ENCODE measurements at regions not wholly inside any gene's neighbourhood (a gene's known extent, or its start where the extent isn't known, plus 50 kb on each side); places are given as distances from the start of the nearest gene placed in this dataset.

- Histone ChIP-seq H3K27me3 (ENCODE audit: insufficient read depth, low read length) (no peaks in the 10 kb centered on the region), H3K9me3 (ENCODE audit: control insufficient read depth, low read depth, low read length) (no peaks in the 10 kb centered on the region), H2BK5ac (ENCODE audit: insufficient read length, low read length) (no peak overlapping the region), H3K79me1 (ENCODE audit: insufficient read depth, low read depth, low read length, poor library complexity, severe bottlenecking) (no peaks in the 10 kb centered on the region), H2BK15ac (ENCODE audit: low read depth, low read length) (no peak overlapping the region), H3K79me2 (ENCODE audit: insufficient read depth, low read length) (no peaks in the 10 kb centered on the region), H3K14ac (ENCODE audit: insufficient read depth, low read length) (no peak overlapping the region), H3K4me1 (ENCODE audit: insufficient read depth, low read length) (no peaks in the 10 kb centered on the region), H2BK12ac (ENCODE audit: insufficient read length, low read depth, low read length) (no peak overlapping the region), H4K91ac (ENCODE audit: insufficient read length, low read depth, low read length) (no peak overlapping the region), H3K9ac (ENCODE audit: extremely low read depth, insufficient read length, low read length) (no peak overlapping the region), H2BK20ac (ENCODE audit: low read depth, low read length, poor library complexity, severe bottlenecking) (no peak overlapping the region), H3K18ac (ENCODE audit: insufficient read length, low read depth, low read length) (no peak overlapping the region), H3T11ph (ENCODE audit: low read length) (no peak overlapping the region), H3K23me2 (ENCODE audit: insufficient read length, low read depth, low read length, poor library complexity, severe bottlenecking) (no peaks in the 10 kb centered on the region), H3K56ac (ENCODE audit: insufficient read length, low read depth, low read length) (no peak overlapping the region), H4K8ac (replicated peaks; ENCODE audit: insufficient read length, low read depth, low read length) (no peak overlapping the region), H2BK120ac (ENCODE audit: low read depth, low read length, poor library complexity, severe bottlenecking) (no peak overlapping the region), H2AFZ (ENCODE audit: low read length) (no peak overlapping the region), H3K27ac (ENCODE audit: insufficient read length, low read depth, low read length) (no peak overlapping the region), H3K4ac (ENCODE audit: low read depth, low read length) (no peak overlapping the region), H4K20me1 (ENCODE audit: control insufficient read depth, insufficient read depth, insufficient read length) (no peaks in the 10 kb centered on the region), H3K23ac (ENCODE audit: insufficient read length, low read depth, low read length) (no peak overlapping the region), H2AK5ac (ENCODE audit: insufficient read length, low read length) (no peak overlapping the region), H4K5ac (ENCODE audit: insufficient read length, low read depth, low read length) (no peak overlapping the region), H3K4me2 (ENCODE audit: insufficient read depth, insufficient read length, low read length) (no peak overlapping the region)
- H3K36me3 Mint-ChIP-seq (ENCODE audit: insufficient read depth in 1 of 3, low read depth in 3 of 3) = no peaks in the 10 kb centered on the region
- TF ChIP-seq CTCF (conservative IDR thresholded peaks at IDR 0.05) = no peak
- H3K4me1 Mint-ChIP-seq = 0 out of 4 replicates have a peak, but pooled peaks cover 0 to 3% of the 10 kb centered on the region in 2 experiments
- no CpG with 5 or more reads among the region's 7 CpGs for WGBS (ENCODE audit: extremely low coverage, insufficient read length, low lambda C conversion rate)
- no peak overlapping the region for H3K4me3 Mint-ChIP-seq
- H3K9me3 Mint-ChIP-seq = peaks cover 0 to 1% of the 10 kb centered on the region in 2 experiments; a peak in 1 of 5 replicates
- DNase-seq = no peak
- H3K27ac Mint-ChIP-seq = no peak overlapping the region
- peaks cover 2% of the 10 kb centered on the region; the same call in 1 of the 2 replicates for H3K27me3 Mint-ChIP-seq (ENCODE audit: low read depth)
Observed at GRCh38 chr2:67075056-67075455, 322.1 kb upstream of the ETAA1 start.

Measured in H9 (cell line).